HepG2 (cell line): ENCODE measurements at regions not wholly inside any gene's neighbourhood (a gene's known extent, or its start where the extent isn't known, plus 50 kb on each side); places are given as distances from the start of the nearest gene placed in this dataset.

ENCODE experiments used
- ATAC-seq: fragments of 200-7000 bp; cut with Tn5 transposase; 3 replicates; pipeline ENCODE4 v1.9.1; 2020; ENCODE audit warnings: mild to moderate bottlenecking, moderate library complexity
- BruUV-seq: library from RNA; stranded (reverse); fragments of 400-500 nt; replicated peaks from 2 replicates; lab custom pipeline; 2021; lab: Mats Ljungman, UMichigan
- CTCF ChIA-PET: fragments of 300-600 bp; formaldehyde crosslinking; extraction: SDS; loops from one replicate; lab custom pipeline; 2021; ENCODE audit warnings: low total read pairs, inconsistent platforms, low intra/inter-chr PET ratio; lab: Yijun Ruan, JAX
- POLR2A ChIA-PET: fragments of 350-600 bp; sonication (Branson Sonifier 250); formaldehyde crosslinking; loops from one replicate; lab custom pipeline; 2020; ENCODE audit warnings: antibody characterized with exemption, inconsistent platforms; lab: Yijun Ruan, JAX
- DNase-seq: peaks from one replicate; pipeline ENCODE4 v3.0.0-alpha.2; 2015; ENCODE audit warnings: low spot score
- FAIRE-seq: peaks from 3 replicates; lab custom pipeline; 2011; peaks lifted over from hg19 to GRCh38; lab: Jason Lieb, UNC
- H2AFZ ChIP-seq: one replicate; pipeline ENCODE4 v1.6.1; 2011; ENCODE audit warnings: low read length, inconsistent platforms
- H3K27ac ChIP-seq: fragments of 300-600 bp; 3 replicates; pipeline ENCODE4 v1.8.0; 2011; ENCODE audit warnings: mixed run types, mild to moderate bottlenecking, mixed read lengths, low read length, inconsistent platforms; ENCODE audit not compliant: insufficient read depth; ENCODE audit errors: extremely low read length
- H3K27me3 ChIP-seq, 2 experiments: fragments of 200-600 bp in 1 of 2; 2 replicates in 1 of 2; 3 replicates in 1 of 2; pipeline versions ENCODE4 v1.6.0 to v1.8.0; 2011; ENCODE audit warnings: low read length in 2 of 2, mild to moderate bottlenecking in 2 of 2, moderate library complexity in 2 of 2, inconsistent platforms in 1 of 2; ENCODE audit not compliant: insufficient read depth in 2 of 2, control insufficient read depth in 1 of 2
- H3K36me3 ChIP-seq, 2 experiments: fragments of 200-600 bp in 1 of 2; replicated peaks in 1 of 2; 2 replicates in 1 of 2; 3 replicates in 1 of 2; pipeline versions ENCODE4 v1.5.1 to v1.8.0; 2011; ENCODE audit warnings: low read length in 2 of 2, inconsistent platforms in 1 of 2; ENCODE audit not compliant: insufficient read depth in 2 of 2, control insufficient read depth in 1 of 2
- H3K4me1 ChIP-seq: 2 replicates; pipeline ENCODE4 v1.5.1; 2012; ENCODE audit warnings: low read length, inconsistent platforms; ENCODE audit not compliant: insufficient read depth
- H3K4me2 ChIP-seq: 2 replicates; pipeline ENCODE4 v1.6.0; 2011; ENCODE audit warnings: low read depth, low read length, inconsistent platforms
- H3K4me3 ChIP-seq, 3 experiments: fragments of 200-600 bp in 1 of 3; sonication (generic), shearing (Covaris generic) in 1 of 3; replicated peaks in 1 of 3; 2 replicates each; pipeline ENCODE4 v1.5.1; 2011 to 2016; ENCODE audit warnings: low read length in 3 of 3, inconsistent platforms in 2 of 3, low read depth in 2 of 3, mild to moderate bottlenecking in 2 of 3, control low read depth in 1 of 3, mixed read lengths in 1 of 3; ENCODE audit not compliant: insufficient read depth in 1 of 3
- H3K79me2 ChIP-seq: one replicate; pipeline ENCODE4 v1.6.1; 2011; ENCODE audit warnings: low read length, inconsistent platforms; ENCODE audit not compliant: insufficient read depth
- H3K9ac ChIP-seq: 2 replicates; pipeline ENCODE4 v1.6.0; 2011; ENCODE audit warnings: mild to moderate bottlenecking, low read depth, low read length, inconsistent platforms; ENCODE audit not compliant: insufficient read depth
- H3K9me3 ChIP-seq: 2 replicates; pipeline ENCODE4 v1.5.1; 2012; ENCODE audit warnings: mild to moderate bottlenecking, low read length
- H4K20me1 ChIP-seq: 2 replicates; pipeline ENCODE4 v1.6.0; 2011; ENCODE audit warnings: inconsistent platforms, mild to moderate bottlenecking, low read length, moderate library complexity; ENCODE audit not compliant: insufficient read depth
- HNRNPUL1 ChIP-seq: fragments of 200-400 bp; formaldehyde crosslinking; IDR thresholded peaks from 2 replicates; pipeline ENCODE4 v1.6.1; 2017; ENCODE audit warnings: low read depth, mild to moderate bottlenecking, low read length, moderate library complexity
- KLF11 ChIP-seq: IDR thresholded peaks from 2 replicates; pipeline ENCODE4 v1.6.1; 2016; ENCODE audit warnings: missing compliant biosample characterization
- NPAS2 ChIP-seq: sonication (generic); formaldehyde crosslinking; IDR thresholded peaks from 2 replicates; pipeline ENCODE4 v1.8.0; 2022; ENCODE audit warnings: mild to moderate bottlenecking, missing genetic modification reagents, borderline replicate concordance
- PHF21A ChIP-seq: sonication (generic); formaldehyde crosslinking; IDR thresholded peaks from 2 replicates; pipeline ENCODE4 v1.5.0; 2020; ENCODE audit warnings: mild to moderate bottlenecking, missing genetic modification reagents
- TBX3 ChIP-seq: fragments of 450-650 bp; IDR thresholded peaks from 2 replicates; pipeline ENCODE4 v1.6.1; 2017; ENCODE audit warnings: antibody characterized with exemption, mild to moderate bottlenecking, inconsistent platforms, borderline replicate concordance
- TOE1 ChIP-seq: sonication (generic); formaldehyde crosslinking; IDR thresholded peaks from 2 replicates; pipeline ENCODE4 v1.4.0; 2020; ENCODE audit warnings: mild to moderate bottlenecking, missing genetic modification reagents
- TRIM24 ChIP-seq: sonication (generic); formaldehyde crosslinking; IDR thresholded peaks from 2 replicates; pipeline ENCODE4 v1.8.0; 2022; ENCODE audit warnings: mild to moderate bottlenecking, missing genetic modification reagents
- ZNF564 ChIP-seq: sonication (generic); formaldehyde crosslinking; IDR thresholded peaks from 2 replicates; pipeline ENCODE4 v1.8.1; 2023; ENCODE audit warnings: mild to moderate bottlenecking, missing genetic modification reagents
- ZNF569 ChIP-seq: sonication (generic); formaldehyde crosslinking; IDR thresholded peaks from 2 replicates; pipeline ENCODE4 v1.5.0; 2020; ENCODE audit warnings: mild to moderate bottlenecking, missing genetic modification reagents, moderate library complexity, borderline replicate concordance
- WGBS: methylation state at CpG from one replicate; pipeline ENCODE4 v1.1.6; 2017; ENCODE audit warnings: low lambda C conversion rate; 5-methylcytosine and 5-hydroxymethylcytosine counted together
- in situ Hi-C: cut with HindIII; loops from 2 replicates; pipeline ENCODE4 v1.10.0; 2017; ENCODE audit warnings: low pct_unique_long_range_greater_than_20kb; ENCODE audit not compliant: extremely low pct_ligation_motif_present
- intact Hi-C: fragments of 100-400 bp; cut with micrococcal nuclease; formaldehyde crosslinking; loops from one replicate; pipeline ENCODE4 v1.10.0; 2022; ENCODE audit not compliant: unreplicated experiment
- TF ChIP-seq, protein P1 (sequence below): sonication (generic); formaldehyde crosslinking; IDR thresholded peaks from 2 replicates; pipeline ENCODE4 v1.4.0; 2020; ENCODE audit warnings: mild to moderate bottlenecking, low read depth, missing genetic modification reagents
- TF ChIP-seq, protein P2 (sequence below): sonication (generic); formaldehyde crosslinking; IDR thresholded peaks from 2 replicates; pipeline ENCODE4 v1.5.0; 2020; ENCODE audit warnings: missing genetic modification reagents
- TF ChIP-seq, protein P3 (sequence below): sonication (generic); formaldehyde crosslinking; IDR thresholded peaks from 2 replicates; pipeline ENCODE4 v1.8.0; 2022; ENCODE audit warnings: missing genetic modification reagents, low read depth, mild to moderate bottlenecking, borderline replicate concordance
- TF ChIP-seq, protein P4 (sequence below), 2 experiments: sonication (generic) in 1 of 2; formaldehyde crosslinking in 1 of 2; IDR thresholded peaks; 2 replicates each; pipeline versions ENCODE4 v1.4.0 to v1.6.1; 2018 to 2020; ENCODE audit warnings: missing genetic modification reagents in 2 of 2, borderline replicate concordance in 1 of 2, low read depth in 1 of 2, mild to moderate bottlenecking in 1 of 2, missing biosample characterization in 1 of 2
- TF ChIP-seq, protein P5 (sequence below): sonication (generic); formaldehyde crosslinking; IDR thresholded peaks from 2 replicates; pipeline ENCODE4 v1.4.0; 2020; ENCODE audit warnings: missing genetic modification reagents
- TF ChIP-seq, protein P6 (sequence below): sonication (generic); formaldehyde crosslinking; IDR thresholded peaks from 2 replicates; pipeline ENCODE4 v1.5.1; 2020; ENCODE audit warnings: missing genetic modification reagents, mild to moderate bottlenecking, borderline replicate concordance

DNA sequence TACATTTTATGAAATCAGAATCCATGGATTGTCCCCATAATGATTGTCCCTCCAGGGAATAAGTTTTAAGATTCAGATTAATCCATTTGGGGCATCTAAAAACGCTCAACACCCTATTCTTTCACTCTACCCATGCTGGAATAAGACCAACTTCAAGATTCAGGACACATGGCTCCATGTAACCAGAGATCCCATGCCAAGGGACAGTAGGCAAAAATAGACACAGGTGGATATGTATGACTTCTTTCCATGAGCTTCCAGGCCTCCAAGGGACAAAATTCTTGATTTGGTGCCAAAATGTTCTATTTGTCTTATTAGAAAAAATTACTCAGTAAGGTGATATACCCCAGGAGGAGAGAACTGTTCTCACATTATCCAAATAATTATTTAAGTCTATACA is 178.8 kb downstream of the NRIP1 start (continued):
- TF ChIP-seq, protein P1, sequence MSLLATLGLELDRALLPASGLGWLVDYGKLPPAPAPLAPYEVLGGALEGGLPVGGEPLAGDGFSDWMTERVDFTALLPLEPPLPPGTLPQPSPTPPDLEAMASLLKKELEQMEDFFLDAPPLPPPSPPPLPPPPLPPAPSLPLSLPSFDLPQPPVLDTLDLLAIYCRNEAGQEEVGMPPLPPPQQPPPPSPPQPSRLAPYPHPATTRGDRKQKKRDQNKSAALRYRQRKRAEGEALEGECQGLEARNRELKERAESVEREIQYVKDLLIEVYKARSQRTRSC (CRISPR knock-in tag), result no peak
- TF ChIP-seq ZNF569 (CRISPR knock-in tag), result no peak
- no peak for TF ChIP-seq PHF21A (CRISPR knock-in tag)
- no peak for TF ChIP-seq ZNF564 (CRISPR knock-in tag)
- TF ChIP-seq TBX3, result no peak
- TF ChIP-seq, protein P2, sequence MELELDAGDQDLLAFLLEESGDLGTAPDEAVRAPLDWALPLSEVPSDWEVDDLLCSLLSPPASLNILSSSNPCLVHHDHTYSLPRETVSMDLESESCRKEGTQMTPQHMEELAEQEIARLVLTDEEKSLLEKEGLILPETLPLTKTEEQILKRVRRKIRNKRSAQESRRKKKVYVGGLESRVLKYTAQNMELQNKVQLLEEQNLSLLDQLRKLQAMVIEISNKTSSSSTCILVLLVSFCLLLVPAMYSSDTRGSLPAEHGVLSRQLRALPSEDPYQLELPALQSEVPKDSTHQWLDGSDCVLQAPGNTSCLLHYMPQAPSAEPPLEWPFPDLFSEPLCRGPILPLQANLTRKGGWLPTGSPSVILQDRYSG, result no peak
- no peak for TF ChIP-seq KLF11
- TF ChIP-seq TRIM24 (CRISPR knock-in tag), result no peak

DNA sequence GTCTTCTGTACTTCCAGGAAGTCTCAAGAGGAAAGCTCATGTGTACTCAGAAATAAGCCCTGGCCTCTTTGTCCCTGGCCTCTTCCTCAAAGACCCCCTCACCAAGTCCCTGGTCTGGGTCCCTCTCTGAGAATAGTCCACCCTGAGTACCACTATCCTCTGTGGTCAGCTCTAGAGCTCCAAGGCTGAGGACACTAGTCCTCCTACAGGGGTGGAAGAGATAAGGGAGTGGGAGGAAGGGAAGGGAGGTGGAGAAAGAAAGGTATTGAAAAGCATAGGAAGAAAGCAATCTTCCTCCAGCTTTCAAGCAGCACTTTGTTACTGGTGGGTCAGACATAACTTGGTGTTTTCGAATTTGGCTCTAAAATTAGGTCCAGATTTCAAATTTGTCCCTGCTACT is 181.4 kb downstream of the NRIP1 start:
- BruUV-seq, result no TSS peak
- CTCF ChIA-PET, result no interaction called here
- DNase-seq (no peak), ATAC-seq (no peak), FAIRE-seq (no peak)
- Histone ChIP-seq H3K9ac (no peak overlapping the region), H3K4me2 (no peak overlapping the region), H3K36me3 (no peaks in the 10 kb centered on the region), H3K79me2 (peaks cover 2% of the 10 kb centered on the region), H3K4me1 (peaks cover 46% of the 10 kb centered on the region), H3K27me3 (no peaks in the 10 kb centered on the region), H3K4me3 (no peak overlapping the region), H2AFZ (no peak overlapping the region), H4K20me1 (no peaks in the 10 kb centered on the region), H3K27ac (no peak overlapping the region), H3K9me3 (no peaks in the 10 kb centered on the region)
- 100% methylated on average over 1 of the region's 1 CpG for WGBS
- intact Hi-C loops, result no loop called here
- POLR2A ChIA-PET, result no interaction called here
- in situ Hi-C loops, result no loop called here
- TF ChIP-seq, protein P3, sequence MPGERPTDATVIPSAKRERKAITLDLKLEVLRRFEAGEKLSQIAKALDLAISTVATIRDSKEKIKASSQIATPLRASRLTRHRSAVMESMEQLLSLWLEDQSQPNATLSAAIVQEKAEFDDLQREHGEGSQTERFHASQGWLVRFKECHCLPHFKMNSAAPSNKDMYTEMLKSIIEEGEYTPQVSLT (CRISPR knock-in tag), result no peak
- no peak for TF ChIP-seq HNRNPUL1
- TF ChIP-seq, protein P4, sequence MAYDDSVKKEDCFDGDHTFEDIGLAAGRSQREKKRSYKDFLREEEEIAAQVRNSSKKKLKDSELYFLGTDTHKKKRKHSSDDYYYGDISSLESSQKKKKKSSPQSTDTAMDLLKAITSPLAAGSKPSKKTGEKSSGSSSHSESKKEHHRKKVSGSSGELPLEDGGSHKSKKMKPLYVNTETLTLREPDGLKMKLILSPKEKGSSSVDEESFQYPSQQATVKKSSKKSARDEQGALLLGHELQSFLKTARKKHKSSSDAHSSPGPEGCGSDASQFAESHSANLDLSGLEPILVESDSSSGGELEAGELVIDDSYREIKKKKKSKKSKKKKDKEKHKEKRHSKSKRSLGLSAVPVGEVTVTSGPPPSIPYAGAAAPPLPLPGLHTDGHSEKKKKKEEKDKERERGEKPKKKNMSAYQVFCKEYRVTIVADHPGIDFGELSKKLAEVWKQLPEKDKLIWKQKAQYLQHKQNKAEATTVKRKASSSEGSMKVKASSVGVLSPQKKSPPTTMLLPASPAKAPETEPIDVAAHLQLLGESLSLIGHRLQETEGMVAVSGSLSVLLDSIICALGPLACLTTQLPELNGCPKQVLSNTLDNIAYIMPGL (CRISPR knock-in tag; IDR thresholded peaks at IDR 0.05; ENCODE audit: borderline replicate concordance in 1 of 2, low read depth in 1 of 2), result no peak
- TF ChIP-seq, protein P5, sequence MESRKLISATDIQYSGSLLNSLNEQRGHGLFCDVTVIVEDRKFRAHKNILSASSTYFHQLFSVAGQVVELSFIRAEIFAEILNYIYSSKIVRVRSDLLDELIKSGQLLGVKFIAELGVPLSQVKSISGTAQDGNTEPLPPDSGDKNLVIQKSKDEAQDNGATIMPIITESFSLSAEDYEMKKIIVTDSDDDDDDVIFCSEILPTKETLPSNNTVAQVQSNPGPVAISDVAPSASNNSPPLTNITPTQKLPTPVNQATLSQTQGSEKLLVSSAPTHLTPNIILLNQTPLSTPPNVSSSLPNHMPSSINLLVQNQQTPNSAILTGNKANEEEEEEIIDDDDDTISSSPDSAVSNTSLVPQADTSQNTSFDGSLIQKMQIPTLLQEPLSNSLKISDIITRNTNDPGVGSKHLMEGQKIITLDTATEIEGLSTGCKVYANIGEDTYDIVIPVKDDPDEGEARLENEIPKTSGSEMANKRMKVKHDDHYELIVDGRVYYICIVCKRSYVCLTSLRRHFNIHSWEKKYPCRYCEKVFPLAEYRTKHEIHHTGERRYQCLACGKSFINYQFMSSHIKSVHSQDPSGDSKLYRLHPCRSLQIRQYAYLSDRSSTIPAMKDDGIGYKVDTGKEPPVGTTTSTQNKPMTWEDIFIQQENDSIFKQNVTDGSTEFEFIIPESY (CRISPR knock-in tag), result no peak
- no peak for TF ChIP-seq NPAS2 (CRISPR knock-in tag)
- TF ChIP-seq TOE1, result no peak
- TF ChIP-seq, protein P6, sequence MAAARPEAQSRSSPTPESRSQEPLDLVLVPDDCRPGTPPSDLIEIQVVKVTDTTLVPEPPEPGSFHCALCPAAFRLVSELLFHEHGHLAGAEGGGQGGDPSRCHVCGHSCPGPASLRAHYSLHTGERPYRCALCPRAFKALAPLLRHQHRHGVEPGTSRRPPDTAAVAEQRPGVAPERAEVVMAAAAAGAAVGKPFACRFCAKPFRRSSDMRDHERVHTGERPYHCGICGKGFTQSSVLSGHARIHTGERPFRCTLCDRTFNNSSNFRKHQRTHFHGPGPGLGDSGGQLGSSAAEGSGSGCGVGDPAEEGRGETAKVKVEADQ (CRISPR knock-in tag), result no peak
